Prostate gland (tissue), 2 donors: ENCODE measurements at regions not wholly inside any gene's neighbourhood (a gene's known extent, or its start where the extent isn't known, plus 50 kb on each side); places are given as distances from the start of the nearest gene placed in this dataset.

Experiments used
- CTCF ChIP-seq, 4 experiments: fragments of 200-600 bp in 2 of 4; fragments of 450-650 bp in 2 of 4; sonication (generic) in 2 of 4; IDR thresholded peaks; 1 replicate in 3 of 4; 2 replicates in 1 of 4; pipeline ENCODE4 v1.5.1; 2016 to 2019; ENCODE audit warnings: antibody characterized with exemption in 4 of 4, mild to moderate bottlenecking in 2 of 4, moderate library complexity in 2 of 4
- POLR2A ChIP-seq: fragments of 450-650 bp; IDR thresholded peaks from one replicate; pipeline ENCODE4 v1.6.1; 2016; ENCODE audit warnings: antibody characterized with exemption, mild to moderate bottlenecking
- POLR2AphosphoS5 ChIP-seq: sonication (generic); formaldehyde crosslinking; IDR thresholded peaks from one replicate; pipeline ENCODE4 v1.6.1; 2017; ENCODE audit warnings: antibody characterized with exemption

DNA sequence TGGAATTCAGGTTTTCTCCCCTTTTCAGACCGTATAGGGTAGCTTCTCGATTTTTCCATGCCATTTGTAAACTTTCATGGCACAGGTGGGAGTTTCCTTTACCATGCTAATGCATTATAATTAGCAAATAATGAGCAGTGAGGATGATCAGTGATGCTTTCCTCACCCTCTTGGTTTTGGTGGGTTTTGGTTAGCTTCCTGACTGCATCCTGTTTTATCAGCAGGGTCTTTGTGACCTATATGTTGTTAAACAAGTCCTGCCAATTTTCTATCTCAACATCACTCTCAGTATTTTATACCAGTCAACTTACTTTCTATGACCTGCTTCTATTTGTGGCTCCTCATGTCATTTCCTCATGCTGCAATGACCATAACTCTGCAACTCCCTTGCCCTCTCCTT lies 1345.1 kb downstream of the NCAM2 start:
- no peak for TF ChIP-seq CTCF (IDR thresholded peaks at IDR 0.05)
- TF ChIP-seq POLR2AphosphoS5, result no peak
- TF ChIP-seq POLR2A, result no peak
